ENCODE measurements at regions not wholly inside any gene's neighbourhood (a gene's known extent, or its start where the extent isn't known, plus 50 kb on each side); places are given as distances from the start of the nearest gene placed in this dataset.
A peak's percentile ranks its signal among the peaks of the same experiment; 100 is the strongest.

DNA sequence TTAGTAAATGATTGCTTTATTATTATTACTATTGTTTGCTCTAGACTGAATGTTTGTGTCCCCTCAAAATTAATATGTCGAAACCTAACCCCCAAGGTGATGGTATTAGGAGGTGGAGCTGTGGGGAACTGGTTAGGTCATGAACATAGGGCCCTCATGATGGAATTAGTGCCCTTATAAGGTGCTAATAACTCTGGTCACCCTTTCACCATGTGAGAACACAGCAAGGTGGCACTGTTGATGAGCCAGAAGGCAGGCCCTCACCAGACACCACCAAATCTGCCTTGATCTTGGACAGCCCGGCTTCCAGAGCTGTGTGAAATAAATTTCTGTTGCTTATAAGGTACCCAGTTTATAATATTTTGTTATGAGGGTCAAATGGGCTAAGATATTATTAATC lies 95.8 kb downstream of the BDNF start:
- DNase-seq, result no peak

DNA sequence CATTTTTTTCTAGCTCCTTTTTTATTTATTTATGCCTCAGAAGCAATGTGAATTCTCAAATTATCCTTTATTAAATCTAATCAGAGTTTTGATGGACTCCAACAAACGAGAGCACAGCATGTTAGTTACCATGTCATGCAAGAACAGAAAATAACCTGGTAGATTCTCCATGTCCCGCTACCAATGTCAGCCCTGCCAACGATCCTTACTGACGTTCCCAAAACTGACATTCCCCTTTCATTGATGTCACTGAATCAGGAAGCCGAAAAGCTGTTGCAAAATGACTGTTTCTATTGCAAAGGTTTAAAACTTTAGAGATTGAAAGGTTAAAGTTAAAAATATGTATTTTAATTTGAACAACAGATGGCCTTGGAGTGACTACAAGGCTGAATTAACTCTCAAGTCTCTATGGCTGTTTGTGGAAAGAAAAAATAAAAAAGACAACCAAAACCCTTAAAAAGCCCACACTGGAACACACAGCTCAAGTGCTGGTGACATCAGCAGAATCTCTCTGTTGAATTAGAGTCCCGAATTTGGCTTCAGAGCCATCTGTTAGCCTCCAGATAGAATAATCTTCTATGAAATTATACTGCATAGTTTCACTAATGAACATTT lies 96.8 kb downstream of the BDNF start:
- no peak for DNase-seq

DNA sequence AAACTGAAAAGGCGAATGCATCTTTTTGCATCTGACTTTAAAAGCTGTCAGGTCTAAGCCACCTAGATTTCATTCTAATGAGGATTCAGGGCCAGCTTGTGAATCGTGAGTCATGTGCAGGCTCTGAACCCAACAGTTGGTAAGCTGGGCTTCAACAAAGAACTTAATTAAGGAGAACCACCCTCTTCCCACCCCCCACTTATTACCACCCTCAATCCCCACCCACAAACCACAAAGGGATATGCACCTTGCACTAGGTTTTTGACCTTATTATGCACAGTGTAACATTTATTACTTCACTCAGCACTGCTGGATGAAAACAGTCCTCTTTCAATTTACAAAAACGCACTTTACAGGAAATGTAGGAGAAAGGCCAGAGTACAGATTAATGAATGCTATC lies 94.1 kb upstream of the LIN7C start:
- DNase-seq, result no peak

DNA sequence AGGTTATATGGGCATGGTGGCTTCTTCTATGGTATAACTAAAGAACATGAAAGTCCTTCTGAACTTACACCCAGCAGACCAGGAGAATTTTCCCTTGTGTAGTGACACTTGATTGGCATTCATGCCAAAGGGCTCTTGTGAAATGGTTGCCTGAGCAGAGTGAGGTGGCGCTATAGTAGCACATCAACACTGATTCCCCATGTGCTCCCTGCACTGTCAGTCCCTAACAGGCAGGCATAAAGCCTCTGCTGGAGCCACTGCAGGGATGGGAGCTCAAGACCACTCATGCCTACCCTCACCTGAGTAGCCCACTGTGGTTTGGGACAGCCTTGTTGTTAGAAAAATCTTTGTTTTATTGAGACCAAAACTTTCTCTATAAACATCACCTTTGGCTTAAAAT lies 92.6 kb upstream of the LIN7C start:
- DNase-seq, result no peak

DNA sequence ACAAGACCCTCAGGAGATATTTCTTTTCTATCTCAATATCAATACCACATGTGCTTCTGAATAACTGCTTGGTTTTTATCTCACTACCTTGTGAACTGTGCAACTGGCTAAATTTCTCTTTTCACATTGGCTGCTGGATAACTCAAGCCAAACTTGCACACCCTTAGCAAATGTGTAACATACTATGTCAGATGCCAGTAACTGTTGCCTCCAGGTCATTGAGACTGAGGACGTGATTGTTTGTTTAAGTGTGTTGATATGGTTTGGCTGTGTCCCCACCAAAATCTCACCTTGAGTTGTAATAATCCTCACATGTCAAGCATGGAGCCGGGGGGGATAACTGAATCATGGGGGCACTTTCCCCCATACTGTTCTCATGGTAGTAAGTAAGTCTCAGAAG lies 90.2 kb upstream of the LIN7C start:
- no peak for DNase-seq

DNA sequence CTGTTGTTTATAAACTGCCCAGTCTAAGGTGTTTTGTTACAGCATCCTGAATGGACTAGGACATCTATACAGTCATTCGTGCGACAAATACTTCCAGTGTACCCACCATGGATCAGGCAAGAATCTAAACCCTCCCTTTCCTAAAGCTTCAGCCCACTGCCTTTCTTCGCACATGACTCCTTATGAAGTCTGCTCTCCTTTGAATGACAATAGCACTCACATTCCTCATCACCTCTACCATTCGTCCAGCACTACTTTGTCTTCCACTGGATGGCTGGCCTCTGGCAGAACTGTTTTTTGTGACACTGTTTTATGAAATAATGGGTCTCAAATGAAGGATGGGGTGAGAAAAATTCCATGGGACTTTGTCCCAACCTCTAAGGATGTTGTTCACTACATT lies 89.8 kb upstream of the LIN7C start:
- no peak for DNase-seq

DNA sequence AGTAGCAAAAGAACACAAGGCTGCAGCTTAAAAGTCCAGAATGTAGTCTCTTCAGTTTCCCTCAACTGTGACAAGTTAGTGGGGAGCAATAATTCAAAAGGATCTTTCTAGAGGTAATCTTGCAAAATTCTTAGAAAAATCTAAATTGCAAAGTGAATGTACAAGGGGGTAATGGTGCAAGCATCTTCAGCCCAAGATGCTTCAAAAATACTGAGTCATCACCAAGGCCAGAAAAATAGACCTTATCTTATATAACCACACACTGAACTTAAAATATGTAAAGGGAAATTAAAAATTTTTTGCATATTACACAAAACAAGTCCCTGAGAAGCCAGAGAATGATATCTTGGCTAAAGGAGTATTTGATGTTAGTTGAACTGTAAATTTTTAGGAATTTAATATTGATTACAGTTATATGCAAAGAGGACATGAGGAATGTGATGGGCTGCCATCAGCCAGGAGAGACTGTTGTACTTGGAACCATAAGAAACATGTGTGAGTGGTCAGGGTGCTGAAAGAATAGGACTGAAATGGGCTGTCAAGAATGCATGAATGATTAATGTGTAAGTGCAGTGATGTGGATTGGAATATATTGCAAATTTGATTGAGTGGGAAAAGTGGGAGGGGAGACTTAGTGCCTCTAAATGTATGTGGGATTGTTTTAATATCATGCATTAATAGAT lies 85.7 kb upstream of the LIN7C start:
- no peak for DNase-seq

DNA sequence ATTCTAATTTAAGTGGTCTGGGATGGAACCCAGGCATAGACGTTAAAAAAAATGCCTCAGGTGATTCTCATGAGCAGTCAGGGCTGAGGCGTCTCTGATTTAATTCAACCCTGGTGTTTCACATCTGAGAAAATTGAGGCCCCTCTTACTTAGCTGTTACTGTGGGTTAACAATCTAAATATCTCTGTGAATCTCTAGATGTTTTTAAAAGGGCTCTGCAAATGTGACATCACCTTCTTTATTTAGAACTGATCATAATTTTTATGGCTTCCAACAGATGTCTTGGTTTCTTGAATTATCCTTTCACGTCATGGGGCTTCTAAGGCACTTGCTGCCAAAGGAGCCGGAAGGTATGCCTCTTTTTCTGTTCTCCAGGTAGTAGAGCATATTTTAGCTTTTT lies 76.1 kb upstream of the LIN7C start:
- no peak for DNase-seq

DNA sequence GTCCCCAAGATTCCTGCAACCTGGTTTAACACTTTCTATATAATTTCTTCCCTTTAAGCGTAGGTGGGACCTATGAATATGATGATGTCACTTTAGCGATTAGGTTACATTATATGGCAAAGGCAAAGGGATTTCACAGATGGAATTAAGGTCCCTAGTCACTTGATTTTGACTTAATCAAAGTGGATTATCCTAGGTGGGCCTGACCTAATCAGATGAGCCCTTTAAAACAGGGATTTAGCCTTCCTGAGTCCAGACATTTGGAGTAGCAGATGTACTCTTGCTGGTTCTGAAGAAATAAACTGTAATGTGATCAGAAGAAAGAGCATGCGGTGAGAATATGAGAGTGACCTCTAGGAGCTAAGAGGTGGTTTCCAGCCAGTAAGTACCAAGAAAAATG lies 67.8 kb upstream of the LIN7C start:
- DNase-seq, result no peak

DNA sequence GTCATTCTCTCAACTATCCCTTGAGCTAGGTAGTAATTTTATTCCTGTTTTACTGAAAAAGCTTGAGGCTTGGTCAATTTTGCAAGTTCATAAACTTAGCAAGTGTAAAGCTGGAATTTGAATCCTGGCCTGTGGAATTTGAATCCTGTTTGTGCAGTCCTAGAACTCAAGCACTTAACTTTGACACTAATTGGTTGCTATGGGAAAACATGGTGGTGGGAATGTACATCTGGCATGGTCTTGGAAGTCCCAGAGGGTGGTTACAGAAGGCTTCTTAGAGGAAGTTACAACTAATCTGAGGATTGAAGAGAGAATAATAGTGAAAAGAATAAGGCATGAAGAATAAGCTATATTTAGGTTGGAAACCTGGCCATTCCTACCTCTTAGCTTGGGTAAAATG lies 66.5 kb upstream of the LIN7C start:
- no peak for DNase-seq

DNA sequence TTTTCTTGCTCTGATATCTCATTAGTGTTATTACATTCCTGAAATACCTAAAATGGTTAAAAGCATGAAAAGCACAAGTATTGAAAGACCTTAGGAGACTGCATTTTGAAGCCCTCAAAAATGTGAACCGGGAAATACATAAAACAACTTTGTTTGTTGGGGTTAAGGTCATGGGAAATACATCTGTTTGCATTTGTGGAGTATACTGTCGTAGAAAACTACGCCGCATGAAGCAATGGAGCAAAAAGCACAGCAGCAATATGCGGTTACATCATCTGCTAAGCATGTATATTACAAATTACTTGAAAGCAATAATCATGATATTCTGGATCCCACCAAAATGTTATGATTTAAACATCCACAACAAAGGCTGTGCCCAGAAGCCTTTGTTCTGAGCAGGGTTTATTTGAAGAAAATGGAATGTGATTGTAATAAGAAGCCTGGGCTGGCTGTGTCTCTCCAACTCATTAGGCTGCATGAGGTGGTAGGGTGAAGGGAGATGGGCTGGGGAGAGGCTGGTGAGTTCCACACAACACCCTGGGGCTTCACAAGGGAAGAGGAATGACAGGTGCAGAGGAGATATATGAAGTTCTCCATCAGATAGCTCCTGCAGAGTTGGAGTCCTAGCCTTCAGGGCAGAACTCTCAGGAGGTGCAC lies 64.7 kb upstream of the LIN7C start:
- DNase-seq, result peak; percentile 20

DNA sequence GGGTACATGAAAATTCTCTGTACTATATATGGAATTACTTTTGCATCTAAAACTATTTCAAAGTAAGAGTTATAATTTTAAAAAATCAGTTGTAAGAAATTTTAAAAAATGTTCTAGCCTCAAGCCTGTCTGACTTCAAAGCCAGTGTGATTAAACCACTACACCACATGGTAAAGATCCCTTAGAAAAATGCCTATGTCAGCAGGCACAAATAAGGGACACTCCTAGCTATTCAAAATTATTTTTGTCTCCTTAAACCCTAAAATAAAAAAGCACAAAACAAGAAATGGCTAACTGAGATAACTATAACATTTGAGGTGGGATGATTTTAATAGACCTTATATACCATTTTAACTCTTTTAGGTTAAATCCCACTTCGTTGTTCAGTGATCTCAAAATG lies 64.0 kb upstream of the LIN7C start:
- DNase-seq, result no peak

DNA sequence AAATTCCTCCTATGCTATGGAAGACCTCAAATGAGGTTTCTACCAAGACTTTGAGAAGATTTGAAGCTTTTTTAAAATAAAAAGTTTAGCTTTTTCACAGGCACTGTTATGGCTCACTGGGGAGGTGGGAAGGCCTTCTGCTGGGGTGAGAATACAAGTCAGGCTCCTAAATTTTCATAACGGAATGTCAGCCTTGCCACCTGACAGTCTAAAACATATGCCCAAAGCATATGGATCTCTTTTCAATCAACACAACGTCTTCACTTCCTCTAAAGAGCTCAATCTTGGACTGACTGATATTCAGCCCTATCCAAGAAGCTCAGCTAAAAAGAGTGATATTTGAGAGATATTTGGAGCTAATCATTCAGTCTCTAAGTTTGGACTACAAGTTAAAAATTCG lies 57.1 kb upstream of the LIN7C start:
- DNase-seq, result no peak

DNA sequence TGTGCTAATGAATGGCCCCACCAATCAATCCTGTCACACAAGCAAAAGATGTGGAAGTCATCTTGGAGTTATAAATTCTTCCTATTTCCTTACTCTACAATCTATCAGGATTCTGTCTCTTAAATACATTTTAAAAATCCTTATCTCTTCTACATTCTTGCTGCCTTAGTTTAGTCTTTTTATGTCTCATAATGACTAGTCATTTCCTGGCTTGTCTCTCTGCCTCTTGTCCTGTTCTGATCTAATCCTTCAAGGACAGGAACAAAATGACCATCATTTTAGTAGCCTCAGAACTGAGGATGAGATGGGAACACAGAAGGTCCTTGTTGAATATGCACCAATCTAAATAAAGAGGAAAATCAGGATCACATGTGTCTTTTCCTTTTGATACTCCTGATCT lies 56.6 kb upstream of the LIN7C start:
- DNase-seq, result no peak

DNA sequence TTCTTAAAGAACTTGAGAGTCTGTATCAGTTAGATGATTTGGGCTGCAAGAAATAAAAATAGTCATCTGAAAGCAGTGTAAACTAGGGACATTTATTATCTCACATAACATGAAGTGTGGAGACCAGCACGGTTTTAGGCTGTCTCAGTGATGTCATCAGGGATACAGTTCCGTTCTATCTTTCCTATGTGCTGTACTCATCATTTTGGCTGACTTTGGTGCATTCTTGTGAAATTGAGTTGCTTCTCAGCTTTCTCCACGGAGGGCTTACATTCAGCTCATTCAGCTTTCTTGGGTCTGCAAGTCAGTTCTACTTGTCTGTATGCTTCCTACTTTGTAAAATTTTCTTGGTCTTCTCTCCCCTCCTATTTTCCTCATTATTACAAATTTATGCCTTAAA lies 51.8 kb upstream of the LIN7C start:
- no peak for DNase-seq

DNA sequence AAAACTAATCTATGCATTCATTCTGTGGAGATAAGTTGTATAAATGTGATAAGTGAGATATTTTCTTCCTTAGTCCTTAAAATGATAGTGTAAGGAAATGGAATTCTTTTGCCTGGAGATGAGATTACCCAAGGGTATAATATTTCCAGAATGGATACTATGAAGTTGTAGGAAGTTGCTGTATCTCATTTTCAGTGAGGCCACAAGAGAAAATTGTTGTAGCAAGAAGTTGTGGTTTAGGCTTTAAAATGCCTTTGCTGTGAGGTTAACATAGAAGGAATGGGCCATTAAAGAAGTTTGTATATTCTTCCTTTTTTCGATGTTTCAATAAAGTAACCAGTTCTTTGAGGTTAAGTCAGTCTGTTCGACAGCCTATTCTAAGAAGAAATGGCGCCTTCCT lies 50.7 kb upstream of the LIN7C start:
- DNase-seq, result no peak

Measured in renal pelvis (tissue), 1 donor.